Ishikawa (cell line): ENCODE measurements at regions not wholly inside any gene's neighbourhood (a gene's known extent, or its start where the extent isn't known, plus 50 kb on each side); places are given as distances from the start of the nearest gene placed in this dataset.

Experiments used
- CEBPB ChIP-seq: IDR thresholded peaks from 2 replicates; pipeline ENCODE4 v1.6.1; 2012
- CREB1 ChIP-seq: IDR thresholded peaks from 2 replicates; pipeline ENCODE4 v1.6.1; 2012; ENCODE audit warnings: low read depth
- EGR1 ChIP-seq: IDR thresholded peaks from 2 replicates; pipeline ENCODE4 v1.6.1; 2012
- EP300 ChIP-seq: IDR thresholded peaks from 2 replicates; pipeline ENCODE4 v1.6.1; 2012; ENCODE audit warnings: borderline replicate concordance
- NFIC ChIP-seq: IDR thresholded peaks from 2 replicates; pipeline ENCODE4 v1.6.1; 2012
- RAD21 ChIP-seq: IDR thresholded peaks from 2 replicates; pipeline ENCODE4 v1.6.1; 2012; ENCODE audit warnings: low read depth
- TAF1 ChIP-seq: IDR thresholded peaks from 2 replicates; pipeline ENCODE4 v1.6.1; 2012; ENCODE audit warnings: low read depth, mild to moderate bottlenecking
- TCF12 ChIP-seq: IDR thresholded peaks from 2 replicates; pipeline ENCODE4 v1.6.1; 2012; ENCODE audit warnings: low read depth
- YY1 ChIP-seq: IDR thresholded peaks from 2 replicates; pipeline ENCODE4 v1.6.1; 2012; ENCODE audit warnings: low read depth
- ZBTB7A ChIP-seq: IDR thresholded peaks from 2 replicates; pipeline ENCODE4 v1.6.1; 2012; ENCODE audit warnings: low read depth
- TF ChIP-seq, protein P1 (sequence below): IDR thresholded peaks from 2 replicates; pipeline ENCODE4 v1.6.1; 2012; ENCODE audit warnings: low read depth, mild to moderate bottlenecking
- TF ChIP-seq, protein P2 (sequence below): IDR thresholded peaks from 2 replicates; pipeline ENCODE4 v1.6.1; 2012
- TF ChIP-seq, protein P3 (sequence below): IDR thresholded peaks from 2 replicates; pipeline ENCODE4 v1.6.1; 2012

DNA sequence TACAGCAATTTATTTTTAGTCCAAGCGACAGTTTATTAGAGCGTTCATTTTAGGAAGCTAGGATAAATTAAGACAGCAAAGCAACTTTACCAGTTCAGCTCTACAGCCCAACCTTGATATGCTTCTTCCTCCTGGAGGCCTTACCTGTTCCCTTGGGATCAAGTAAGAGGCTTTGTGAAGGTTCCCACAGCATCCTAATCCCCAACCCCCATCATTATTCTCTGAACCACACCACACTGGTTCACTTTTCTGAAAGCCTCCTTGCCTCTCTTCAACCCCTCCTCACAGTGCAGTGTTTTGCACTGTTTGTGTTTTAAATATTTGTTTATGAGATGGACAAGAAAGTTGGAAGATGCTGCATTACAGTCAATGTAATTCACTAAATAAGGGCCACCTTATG, 126.3 kb upstream of the CXADR start:
- TF ChIP-seq, protein P1, sequence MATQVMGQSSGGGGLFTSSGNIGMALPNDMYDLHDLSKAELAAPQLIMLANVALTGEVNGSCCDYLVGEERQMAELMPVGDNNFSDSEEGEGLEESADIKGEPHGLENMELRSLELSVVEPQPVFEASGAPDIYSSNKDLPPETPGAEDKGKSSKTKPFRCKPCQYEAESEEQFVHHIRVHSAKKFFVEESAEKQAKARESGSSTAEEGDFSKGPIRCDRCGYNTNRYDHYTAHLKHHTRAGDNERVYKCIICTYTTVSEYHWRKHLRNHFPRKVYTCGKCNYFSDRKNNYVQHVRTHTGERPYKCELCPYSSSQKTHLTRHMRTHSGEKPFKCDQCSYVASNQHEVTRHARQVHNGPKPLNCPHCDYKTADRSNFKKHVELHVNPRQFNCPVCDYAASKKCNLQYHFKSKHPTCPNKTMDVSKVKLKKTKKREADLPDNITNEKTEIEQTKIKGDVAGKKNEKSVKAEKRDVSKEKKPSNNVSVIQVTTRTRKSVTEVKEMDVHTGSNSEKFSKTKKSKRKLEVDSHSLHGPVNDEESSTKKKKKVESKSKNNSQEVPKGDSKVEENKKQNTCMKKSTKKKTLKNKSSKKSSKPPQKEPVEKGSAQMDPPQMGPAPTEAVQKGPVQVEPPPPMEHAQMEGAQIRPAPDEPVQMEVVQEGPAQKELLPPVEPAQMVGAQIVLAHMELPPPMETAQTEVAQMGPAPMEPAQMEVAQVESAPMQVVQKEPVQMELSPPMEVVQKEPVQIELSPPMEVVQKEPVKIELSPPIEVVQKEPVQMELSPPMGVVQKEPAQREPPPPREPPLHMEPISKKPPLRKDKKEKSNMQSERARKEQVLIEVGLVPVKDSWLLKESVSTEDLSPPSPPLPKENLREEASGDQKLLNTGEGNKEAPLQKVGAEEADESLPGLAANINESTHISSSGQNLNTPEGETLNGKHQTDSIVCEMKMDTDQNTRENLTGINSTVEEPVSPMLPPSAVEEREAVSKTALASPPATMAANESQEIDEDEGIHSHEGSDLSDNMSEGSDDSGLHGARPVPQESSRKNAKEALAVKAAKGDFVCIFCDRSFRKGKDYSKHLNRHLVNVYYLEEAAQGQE: no peak
- TF ChIP-seq, protein P2, sequence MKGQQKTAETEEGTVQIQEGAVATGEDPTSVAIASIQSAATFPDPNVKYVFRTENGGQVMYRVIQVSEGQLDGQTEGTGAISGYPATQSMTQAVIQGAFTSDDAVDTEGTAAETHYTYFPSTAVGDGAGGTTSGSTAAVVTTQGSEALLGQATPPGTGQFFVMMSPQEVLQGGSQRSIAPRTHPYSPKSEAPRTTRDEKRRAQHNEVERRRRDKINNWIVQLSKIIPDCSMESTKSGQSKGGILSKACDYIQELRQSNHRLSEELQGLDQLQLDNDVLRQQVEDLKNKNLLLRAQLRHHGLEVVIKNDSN: no peak
- no peak for TF ChIP-seq TAF1
- no peak for TF ChIP-seq EP300
- TF ChIP-seq NFIC: no peak
- TF ChIP-seq EGR1: no peak
- TF ChIP-seq, protein P3, sequence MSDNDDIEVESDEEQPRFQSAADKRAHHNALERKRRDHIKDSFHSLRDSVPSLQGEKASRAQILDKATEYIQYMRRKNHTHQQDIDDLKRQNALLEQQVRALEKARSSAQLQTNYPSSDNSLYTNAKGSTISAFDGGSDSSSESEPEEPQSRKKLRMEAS: no peak
- TF ChIP-seq RAD21: no peak
- no peak for TF ChIP-seq CEBPB
- TF ChIP-seq ZBTB7A: no peak
- no peak for TF ChIP-seq YY1
- no peak for TF ChIP-seq TCF12
- no peak for TF ChIP-seq CREB1
